Calu3 (cell line): ENCODE measurements at regions not wholly inside any gene's neighbourhood (a gene's known extent, or its start where the extent isn't known, plus 50 kb on each side); places are given as distances from the start of the nearest gene placed in this dataset.

Experiments used
- BruUV-seq: library from RNA; stranded (reverse); fragments of 400-500 nt; replicated peaks from 2 replicates; lab custom pipeline; 2021; lab: Mats Ljungman, UMichigan
- CTCF ChIA-PET: fragments of 300-600 bp; sonication (Branson Sonifier 250); formaldehyde crosslinking; loops from one replicate; lab custom pipeline; 2022; ENCODE audit warnings: antibody characterized with exemption; lab: Charles Lee
- DNase-seq: peaks from one replicate; pipeline ENCODE4 v3.0.0; 2022
- H3K27ac Mint-ChIP-seq: one replicate; pipeline ENCODE4 v1.8.0; 2022; ENCODE audit warnings: mixed read lengths; ENCODE audit not compliant: unreplicated experiment
- H3K27me3 Mint-ChIP-seq: one replicate; pipeline ENCODE4 v1.8.0; 2022; ENCODE audit warnings: mixed read lengths; ENCODE audit not compliant: unreplicated experiment
- H3K36me3 Mint-ChIP-seq: one replicate; pipeline ENCODE4 v1.8.0; 2022; ENCODE audit warnings: mild to moderate bottlenecking, moderate library complexity, mixed read lengths; ENCODE audit not compliant: insufficient read depth, unreplicated experiment
- H3K4me1 Mint-ChIP-seq: one replicate; pipeline ENCODE4 v1.8.0; 2022; ENCODE audit warnings: mild to moderate bottlenecking, low read depth, mixed read lengths; ENCODE audit not compliant: unreplicated experiment
- H3K4me3 Mint-ChIP-seq: one replicate; pipeline ENCODE4 v1.8.0; 2022; ENCODE audit warnings: mild to moderate bottlenecking, low read depth, moderate library complexity, mixed read lengths; ENCODE audit not compliant: unreplicated experiment
- H3K9me3 Mint-ChIP-seq: one replicate; pipeline ENCODE4 v1.8.0; 2022; ENCODE audit warnings: low read depth, mixed read lengths; ENCODE audit not compliant: unreplicated experiment
- CTCF ChIP-seq: fragments of 200-600 bp; IDR thresholded peaks from one replicate; pipeline ENCODE4 v1.8.0; 2022; ENCODE audit warnings: antibody characterized with exemption; ENCODE audit not compliant: unreplicated experiment
- intact Hi-C: fragments of 100-400 bp; cut with micrococcal nuclease; formaldehyde crosslinking; loops from one replicate; pipeline ENCODE4 v1.10.0; 2022; ENCODE audit not compliant: unreplicated experiment

- DNase-seq, result no peak
- intact Hi-C loops, result no loop called here
- H3K36me3 Mint-ChIP-seq, result no peaks in the 10 kb centered on the region
- no peak overlapping the region for H3K27ac Mint-ChIP-seq
- H3K4me1 Mint-ChIP-seq, result peaks cover 8% of the 10 kb centered on the region
- CTCF ChIA-PET, result no interaction called here
- no TSS peak for BruUV-seq
- no peaks in the 10 kb centered on the region for H3K27me3 Mint-ChIP-seq
- no peak overlapping the region for H3K4me3 Mint-ChIP-seq
- no peak for TF ChIP-seq CTCF
- no peaks in the 10 kb centered on the region for H3K9me3 Mint-ChIP-seq
These were observed 160.2 kb downstream of the FAT3 start for GRCh38 chr11:92384802-92385201.

GRCh38 chr11:92386577-92386976 lies 162.0 kb downstream of the FAT3 start:
- Mint-ChIP-seq H3K4me1 (peaks cover 8% of the 10 kb centered on the region), H3K27me3 (no peaks in the 10 kb centered on the region), H3K27ac (no peak overlapping the region), H3K4me3 (no peak overlapping the region), H3K9me3 (no peaks in the 10 kb centered on the region), H3K36me3 (no peaks in the 10 kb centered on the region)
- BruUV-seq, result no TSS peak
- DNase-seq, result no peak
- CTCF ChIA-PET, result interaction anchor here (0.6 kb wide), 1 partner anchor 61 kb away, joined by 3 read pairs; no protein-coding TSS in a partner anchor
- intact Hi-C loops, result no loop called here
- no peak for TF ChIP-seq CTCF

- TF ChIP-seq CTCF, result no peak
- no TSS peak for BruUV-seq
- no peak for DNase-seq
- no peak overlapping the region for H3K27ac Mint-ChIP-seq
- no peaks in the 10 kb centered on the region for H3K36me3 Mint-ChIP-seq
- H3K27me3 Mint-ChIP-seq, result no peaks in the 10 kb centered on the region
- intact Hi-C loops, result no loop called here
- H3K4me1 Mint-ChIP-seq, result peaks cover 8% of the 10 kb centered on the region
- no peak overlapping the region for H3K4me3 Mint-ChIP-seq
- H3K9me3 Mint-ChIP-seq, result no peaks in the 10 kb centered on the region
- CTCF ChIA-PET, result no interaction called here
These were observed 163.2 kb downstream of the FAT3 start for GRCh38 chr11:92387859-92388258.

GRCh38 chr11:92388380-92388779 lies 163.8 kb downstream of the FAT3 start:
- Mint-ChIP-seq H3K4me3 (no peak overlapping the region), H3K27me3 (no peaks in the 10 kb centered on the region), H3K27ac (no peak overlapping the region), H3K36me3 (no peaks in the 10 kb centered on the region), H3K9me3 (no peaks in the 10 kb centered on the region), H3K4me1 (peaks cover 8% of the 10 kb centered on the region)
- DNase-seq, result no peak
- intact Hi-C loops, result no loop called here
- no peak for TF ChIP-seq CTCF
- CTCF ChIA-PET, result no interaction called here
- no TSS peak for BruUV-seq
